GM23248 (cell line): ENCODE measurements at regions not wholly inside any gene's neighbourhood (a gene's known extent, or its start where the extent isn't known, plus 50 kb on each side); places are given as distances from the start of the nearest gene placed in this dataset.
"Not testable (repeated sequence)": the region's sequence is repeated elsewhere in the genome, so short reads cannot be mapped to it uniquely, and the experiment has no call there.

Experiments used
- EZH2 ChIP-seq: fragments of 200-600 bp; sonication (generic); IDR thresholded peaks from 2 replicates; pipeline ENCODE4 v1.6.1; 2018; ENCODE audit warnings: antibody characterized with exemption, mild to moderate bottlenecking; ENCODE audit not compliant: insufficient read depth, poor library complexity, severe bottlenecking
- EZH2phosphoT487 ChIP-seq: fragments of 200-600 bp; sonication (generic); IDR thresholded peaks from 2 replicates; pipeline ENCODE4 v1.6.1; 2018; ENCODE audit warnings: antibody characterized with exemption, moderate library complexity, mild to moderate bottlenecking, low read depth; ENCODE audit not compliant: insufficient read depth

GRCh38 chr13:18963684-18964083 lies 217.9 kb downstream of the TUBA3C start:
- not testable (repeated sequence) for TF ChIP-seq EZH2, EZH2phosphoT487
